ENCODE measurements at regions not wholly inside any gene's neighbourhood (a gene's known extent, or its start where the extent isn't known, plus 50 kb on each side); places are given as distances from the start of the nearest gene placed in this dataset.

- TF ChIP-seq CTCF (IDR thresholded peaks at IDR 0.05; ENCODE audit: borderline replicate concordance, extremely low read depth, low read length, poor library complexity, severe bottlenecking): no peak
- TF ChIP-seq EZH2 (IDR thresholded peaks at IDR 0.05; ENCODE audit: borderline replicate concordance, low read depth, low read length, severe bottlenecking): no peak
Observed at GRCh38 chr14:86540636-86541247, 1010.8 kb downstream of the FLRT2 start.
